HG02798 (cell line): ENCODE measurements at regions not wholly inside any gene's neighbourhood (a gene's known extent, or its start where the extent isn't known, plus 50 kb on each side); places are given as distances from the start of the nearest gene placed in this dataset.

Experiments used
- ATAC-seq: cut with Tn5 transposase; IDR thresholded peaks from one replicate; pipeline ENCODE4 v1.9.1; 2021; ENCODE audit warnings: mild to moderate bottlenecking; ENCODE audit not compliant: unreplicated experiment, poor library complexity

DNA sequence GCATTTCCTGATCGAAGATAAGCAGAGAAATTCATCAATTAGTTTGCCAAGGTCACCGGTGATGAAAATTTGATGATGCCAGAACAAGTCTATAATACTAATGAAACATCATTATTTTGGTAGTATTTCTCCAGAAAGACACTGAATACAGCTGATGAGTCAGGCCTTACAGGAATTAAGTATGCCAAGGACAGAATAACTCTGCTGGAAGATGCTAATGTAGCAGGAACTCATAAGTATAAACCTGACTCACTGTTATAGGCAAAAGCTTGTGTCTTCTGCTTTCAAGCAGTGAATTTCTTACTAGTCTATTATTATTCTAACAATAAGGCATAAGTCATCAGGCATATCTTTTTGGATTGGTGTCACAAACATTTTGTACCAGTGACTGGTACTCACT, 1825.1 kb upstream of the IGFBP7 start:
- no peak for ATAC-seq

DNA sequence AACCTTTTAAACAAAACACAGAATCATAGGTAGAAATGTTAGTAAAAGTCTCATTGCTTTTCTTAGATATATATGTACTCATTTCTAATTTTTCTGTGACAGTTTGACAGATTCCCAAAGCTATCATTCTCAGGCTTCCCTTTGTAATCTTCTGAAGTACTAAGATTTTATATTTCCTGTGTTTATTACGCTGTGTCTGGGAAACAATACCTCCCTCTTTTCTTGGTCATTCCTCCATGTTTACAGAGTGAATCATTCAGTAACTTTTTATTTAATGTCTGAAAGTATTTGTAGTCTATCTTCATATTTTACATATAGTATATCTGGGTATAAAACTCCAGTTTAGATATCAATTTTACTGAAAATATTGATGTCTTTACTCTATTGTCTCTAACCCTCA, 1826.3 kb upstream of the IGFBP7 start:
- no peak for ATAC-seq

DNA sequence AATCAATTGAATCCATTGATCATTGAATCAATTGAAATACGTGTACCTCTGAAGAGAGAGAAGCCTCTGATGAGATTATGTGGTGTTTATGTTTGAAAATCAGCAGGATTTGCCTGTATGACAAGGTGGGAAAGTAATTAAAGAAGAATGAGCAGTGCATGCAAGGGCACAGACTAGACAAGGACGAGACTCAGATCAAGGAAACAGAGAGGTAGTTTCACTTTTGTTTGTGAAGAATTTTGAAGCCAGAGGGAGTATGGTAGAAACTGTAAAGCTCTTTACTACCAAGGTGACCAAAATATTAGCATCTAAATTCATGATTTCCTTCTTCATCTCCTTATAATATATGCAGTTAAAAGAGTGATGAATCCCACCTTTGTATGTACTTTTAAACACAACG, 1830.0 kb upstream of the IGFBP7 start:
- ATAC-seq, result no peak

DNA sequence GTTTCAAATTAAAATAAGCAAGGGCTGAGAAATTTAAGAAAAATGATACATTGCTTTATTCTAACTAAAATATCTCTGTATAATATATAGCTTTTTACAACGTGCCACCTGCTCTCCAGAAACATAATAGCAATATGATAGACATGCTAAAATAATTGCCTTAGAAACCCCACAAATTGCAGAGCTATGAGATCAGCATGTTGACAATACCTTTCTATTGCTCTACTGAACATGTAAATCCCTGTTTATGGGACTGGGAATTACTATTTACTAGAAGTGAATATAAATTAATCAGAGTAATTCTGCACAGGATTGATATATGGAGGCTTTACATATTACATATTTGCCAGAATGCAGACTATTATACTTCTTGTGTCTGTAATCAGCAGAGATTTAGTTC, 1831.1 kb upstream of the IGFBP7 start:
- ATAC-seq, result no peak

DNA sequence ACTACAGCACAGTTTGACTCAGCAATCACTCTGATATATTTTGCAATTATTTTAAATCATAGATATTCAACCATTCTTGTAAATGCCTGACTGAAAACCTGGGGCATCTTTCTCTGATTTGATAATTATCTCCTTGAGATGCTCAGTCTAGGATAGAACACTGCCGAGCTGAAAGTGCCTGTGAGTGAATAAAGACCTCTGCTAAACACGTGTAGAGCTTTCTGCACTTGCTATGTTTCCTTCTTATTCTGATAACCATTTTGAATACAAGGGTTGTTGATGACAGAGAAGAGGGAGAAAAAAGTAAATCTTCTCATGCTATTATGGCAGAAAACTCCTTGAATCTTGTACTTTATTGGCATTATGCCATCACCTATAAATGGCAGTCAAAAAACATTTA, 1843.4 kb upstream of the IGFBP7 start:
- no peak for ATAC-seq

DNA sequence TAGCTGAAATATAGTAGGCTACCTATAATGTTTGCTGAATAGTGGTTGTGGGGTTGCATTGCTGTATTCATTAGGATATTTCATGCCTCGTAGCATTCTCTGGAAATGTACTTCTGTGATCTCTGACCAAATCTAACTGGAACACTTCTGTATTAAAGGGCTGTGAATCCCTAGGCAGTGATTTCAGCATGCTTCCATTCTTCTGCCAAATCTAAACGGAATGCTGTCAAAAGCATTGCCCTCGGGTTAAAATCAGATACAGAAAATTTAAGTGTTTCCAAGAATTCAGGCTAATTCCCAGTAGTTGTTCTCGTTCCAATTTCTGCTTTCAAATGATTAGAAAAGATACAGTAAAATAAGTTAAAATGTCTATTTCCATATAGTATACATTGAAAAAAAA, 1847.5 kb upstream of the IGFBP7 start:
- ATAC-seq, result no peak

DNA sequence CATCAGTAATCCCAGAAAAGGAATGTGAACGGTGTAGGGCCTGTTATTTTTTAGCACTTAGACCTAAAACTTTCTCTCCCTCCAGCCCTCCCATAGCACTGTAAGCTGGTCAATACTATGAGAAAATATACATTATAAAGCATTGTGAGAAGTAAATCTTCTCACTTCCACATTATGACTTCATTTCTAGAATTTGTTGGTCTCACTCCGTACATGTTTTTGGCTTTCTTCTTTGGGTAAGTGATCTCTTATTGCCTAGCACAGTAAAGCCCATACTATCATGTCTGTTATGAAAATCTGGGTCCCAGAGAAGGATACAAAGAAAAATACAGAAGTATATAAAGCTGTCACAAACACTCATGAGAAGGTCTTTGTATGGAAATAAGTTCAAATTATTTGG, 1851.1 kb upstream of the IGFBP7 start:
- no peak for ATAC-seq

DNA sequence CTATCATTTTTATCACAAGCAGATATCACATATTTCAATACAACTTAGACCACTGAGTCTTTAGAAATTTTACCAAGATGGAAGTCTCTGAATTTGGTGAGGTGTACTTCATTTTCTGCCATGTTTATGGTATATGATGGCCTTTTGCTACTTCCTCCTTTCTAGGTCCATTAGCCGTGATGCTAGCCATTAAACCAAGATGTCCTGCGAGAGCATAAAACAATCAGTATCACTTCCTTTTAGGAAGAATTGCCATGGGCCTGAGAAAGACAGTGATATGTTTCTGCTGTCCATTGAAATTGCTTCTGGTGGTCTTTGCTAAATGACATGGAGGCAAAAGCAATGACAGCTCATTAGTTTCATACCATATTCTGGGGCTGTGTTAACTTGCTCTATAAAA, 1851.7 kb upstream of the IGFBP7 start:
- no peak for ATAC-seq

DNA sequence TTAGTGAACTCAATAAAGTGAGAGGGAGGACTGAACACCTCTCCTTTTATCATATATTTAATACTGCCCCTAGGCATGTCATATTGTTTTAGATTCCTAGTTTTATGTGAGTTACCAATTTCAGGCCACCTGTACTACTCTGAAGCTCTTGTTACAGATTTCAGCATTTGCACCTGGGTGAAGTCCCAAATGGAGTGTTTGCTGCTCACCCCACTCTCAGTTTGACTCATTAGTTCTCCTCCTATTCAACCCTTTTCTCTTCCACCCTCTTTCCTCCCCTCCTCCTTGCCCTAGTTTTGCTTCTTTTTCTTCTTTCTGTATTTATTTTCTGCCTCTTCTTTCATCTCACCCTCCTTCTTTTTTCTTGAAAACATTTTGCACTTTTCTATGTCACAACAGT, 1852.2 kb upstream of the IGFBP7 start:
- ATAC-seq, result no peak

DNA sequence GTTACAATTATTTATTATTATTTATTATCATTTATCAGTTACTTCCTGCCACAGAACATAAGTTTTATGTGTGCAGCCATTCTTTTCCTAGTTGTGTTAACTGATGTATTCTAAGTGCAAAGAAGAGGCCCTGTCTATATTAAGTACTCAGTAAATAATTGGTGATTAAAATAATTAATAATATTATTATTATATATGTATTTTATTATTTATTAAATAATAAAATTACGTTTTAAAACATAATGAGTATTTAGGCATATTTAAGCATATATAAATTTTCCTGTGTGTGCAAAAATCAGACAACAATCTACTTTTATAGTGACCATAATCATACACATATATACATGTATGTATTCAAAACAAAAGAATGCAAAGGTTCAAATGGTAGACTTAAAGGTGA, 1871.6 kb upstream of the IGFBP7 start:
- ATAC-seq, result no peak

DNA sequence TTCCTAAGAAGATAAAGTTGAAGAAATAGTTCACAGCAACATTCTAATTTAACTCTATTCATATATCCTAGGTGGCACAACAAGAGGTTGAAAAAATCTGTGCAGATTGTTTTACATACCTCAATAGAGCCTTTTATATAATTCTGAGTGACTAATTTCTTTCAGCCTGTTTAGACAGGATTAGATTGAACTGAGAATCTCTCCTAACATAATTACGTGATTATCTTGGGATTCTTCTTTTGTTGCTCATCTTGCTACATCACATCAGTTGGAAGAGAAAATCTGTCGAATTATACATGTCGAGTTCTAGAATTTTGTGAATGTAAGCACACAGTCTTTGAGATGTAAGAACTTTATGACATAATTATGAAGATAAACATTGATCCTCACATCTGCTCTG, 1873.7 kb upstream of the IGFBP7 start:
- no peak for ATAC-seq

DNA sequence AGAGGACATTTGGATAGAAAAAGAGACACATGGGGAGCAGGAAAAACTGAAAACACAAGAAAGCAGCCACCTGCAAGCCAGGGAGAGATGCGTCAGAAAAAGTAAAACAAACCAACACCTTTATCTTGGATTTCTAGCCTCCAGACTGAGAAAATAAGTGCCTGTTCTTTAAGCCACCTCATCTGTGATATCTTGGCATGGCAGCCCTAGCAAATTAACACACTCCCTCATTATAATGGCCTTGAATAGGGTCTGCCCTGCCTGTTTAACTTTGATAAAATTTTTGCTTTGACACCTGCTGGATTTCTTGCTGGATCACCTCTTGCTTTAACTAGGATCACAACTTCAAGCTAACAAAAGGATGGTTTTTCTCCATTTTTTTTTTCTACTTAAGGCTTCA, 1892.0 kb upstream of the IGFBP7 start:
- no peak for ATAC-seq

DNA sequence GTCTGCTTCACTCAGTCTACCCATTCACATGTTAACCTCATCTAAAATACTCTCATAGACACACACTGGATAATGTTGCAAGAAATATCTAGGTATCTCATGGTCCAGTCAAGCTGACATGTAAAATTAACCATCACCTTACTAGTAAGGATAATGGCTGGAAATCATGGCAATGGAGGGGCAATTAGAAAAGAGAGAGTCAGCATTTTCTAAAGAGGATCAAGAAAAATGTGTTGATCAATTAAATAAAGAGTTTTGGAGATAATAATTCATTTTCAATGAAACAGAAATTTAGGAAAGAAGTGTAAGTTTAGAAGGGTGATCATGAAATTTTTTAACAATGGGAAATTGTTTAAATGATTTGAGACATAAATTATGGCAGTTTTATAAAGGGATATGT, 1914.1 kb upstream of the IGFBP7 start:
- ATAC-seq, result no peak

DNA sequence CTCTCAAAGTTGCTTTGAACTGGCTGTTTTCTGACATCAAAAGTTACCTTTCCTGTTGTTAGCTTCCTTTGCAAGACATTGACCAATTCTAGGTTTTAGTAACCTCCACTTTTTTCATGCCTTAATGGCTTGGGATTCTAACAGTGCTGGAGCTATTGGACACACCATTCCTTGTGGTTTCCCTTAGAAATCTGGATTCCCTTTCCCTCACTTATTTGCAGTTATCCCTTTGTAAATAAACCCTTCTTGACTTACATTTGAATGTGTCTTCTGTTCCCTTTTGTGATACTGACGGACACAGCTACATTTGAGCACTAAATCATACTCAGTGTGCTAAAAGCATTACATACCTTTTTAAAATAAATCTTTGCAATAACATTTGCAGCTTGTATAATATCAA, 1927.6 kb upstream of the IGFBP7 start:
- ATAC-seq, result no peak

DNA sequence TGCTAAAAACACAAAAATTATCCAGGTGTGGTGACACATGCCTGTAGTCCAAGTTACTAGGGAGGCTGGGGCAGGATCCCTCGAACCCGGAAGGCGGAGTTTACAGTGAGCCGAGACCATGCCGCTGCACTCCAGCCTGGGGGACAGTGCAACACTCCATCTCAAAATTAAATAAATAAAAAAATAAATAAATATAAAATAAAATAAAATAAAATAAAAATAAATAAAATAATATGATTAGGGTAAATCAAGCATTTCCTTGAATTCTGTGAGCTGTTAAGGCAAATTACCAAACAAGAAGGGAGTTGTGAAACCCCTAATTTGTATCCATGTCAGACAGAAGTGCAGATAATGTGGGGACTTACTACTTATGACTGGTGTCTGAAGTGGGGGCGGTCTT, 1928.9 kb upstream of the IGFBP7 start:
- no peak for ATAC-seq

DNA sequence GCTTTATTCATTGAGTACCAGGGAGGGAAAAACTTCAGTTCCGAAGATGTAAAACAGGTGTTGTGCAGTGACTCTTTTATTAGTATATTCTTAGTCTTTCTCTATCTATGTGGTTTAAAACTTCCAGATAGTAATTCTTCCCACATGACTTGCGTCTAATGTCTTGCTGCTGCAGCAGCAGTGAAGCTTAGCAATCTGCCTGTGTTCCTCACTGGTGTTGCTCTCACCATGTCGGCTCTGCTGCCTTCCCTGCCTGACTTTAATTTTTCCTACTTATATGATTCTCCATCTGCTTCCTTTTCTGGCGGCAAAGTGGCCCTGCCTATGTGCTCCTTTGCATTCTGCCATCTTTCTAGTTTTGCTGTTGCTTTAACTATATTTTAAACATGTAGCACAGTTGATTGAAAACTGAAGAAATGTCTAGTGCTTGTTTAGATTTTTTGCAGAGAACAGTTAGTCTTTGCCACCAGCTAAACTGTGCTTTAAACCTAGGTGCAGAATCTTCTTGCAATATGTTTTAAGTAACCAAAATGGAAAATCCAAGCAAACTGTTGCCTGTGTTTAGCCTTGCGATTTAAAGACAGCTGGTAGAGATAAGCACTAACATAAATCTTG, 1934.2 kb upstream of the IGFBP7 start:
- no peak for ATAC-seq

DNA sequence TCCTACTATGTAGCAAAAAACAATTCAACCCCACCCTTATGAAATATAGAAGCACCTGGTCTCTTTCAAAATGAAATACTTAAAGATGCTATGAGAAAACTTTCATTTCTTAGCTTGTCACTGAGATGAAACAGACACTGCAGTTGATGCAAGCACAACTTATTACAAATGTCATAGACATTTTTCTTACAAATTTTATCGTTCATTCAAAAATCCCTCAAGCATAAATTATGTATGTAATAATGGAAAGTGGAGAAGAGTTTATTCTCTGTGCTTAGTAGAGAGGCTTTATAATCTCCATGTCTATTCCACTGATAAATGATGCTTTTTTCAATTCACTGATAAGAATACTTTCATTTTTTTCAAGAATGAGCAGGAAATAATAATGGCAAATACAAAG, 1943.9 kb upstream of the IGFBP7 start:
- ATAC-seq, result no peak

DNA sequence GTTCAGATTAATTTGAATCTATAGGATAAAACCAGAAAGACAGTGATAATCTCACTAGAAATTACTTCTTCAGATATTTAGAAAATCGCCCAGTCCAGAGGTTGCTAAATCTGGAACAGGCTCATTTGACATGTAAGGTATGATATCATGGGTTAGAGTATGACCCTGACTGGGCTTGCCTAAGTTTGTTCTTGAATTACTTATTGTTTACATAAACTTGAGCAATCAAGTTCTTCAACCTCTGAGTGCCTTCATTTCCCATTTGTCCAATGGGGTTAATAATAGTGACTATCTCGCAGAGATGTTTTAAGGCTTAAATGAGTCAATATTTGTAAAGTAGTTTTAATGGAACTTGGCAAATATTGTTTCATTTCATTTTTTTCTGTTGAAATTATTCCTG, 1947.6 kb upstream of the IGFBP7 start:
- ATAC-seq, result no peak

DNA sequence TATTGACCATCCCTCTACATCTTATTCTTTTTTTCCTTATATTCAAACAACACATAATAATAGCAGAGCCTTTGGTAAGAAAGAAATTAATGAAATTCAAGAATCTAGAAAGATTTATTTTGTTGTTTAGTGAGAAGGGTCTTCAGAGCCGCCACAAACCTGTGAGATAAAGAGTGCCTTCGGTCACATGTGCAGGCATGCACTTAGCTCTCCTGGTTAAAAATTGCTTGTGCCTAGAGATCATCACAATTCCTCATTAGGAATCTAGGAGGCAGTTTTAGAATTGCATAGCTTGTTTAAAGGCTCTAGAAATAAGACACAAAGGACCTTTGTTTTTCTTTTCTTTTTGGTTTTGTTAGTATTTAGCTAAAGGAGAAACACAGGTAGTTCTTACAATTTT, 1948.4 kb upstream of the IGFBP7 start:
- no peak for ATAC-seq

DNA sequence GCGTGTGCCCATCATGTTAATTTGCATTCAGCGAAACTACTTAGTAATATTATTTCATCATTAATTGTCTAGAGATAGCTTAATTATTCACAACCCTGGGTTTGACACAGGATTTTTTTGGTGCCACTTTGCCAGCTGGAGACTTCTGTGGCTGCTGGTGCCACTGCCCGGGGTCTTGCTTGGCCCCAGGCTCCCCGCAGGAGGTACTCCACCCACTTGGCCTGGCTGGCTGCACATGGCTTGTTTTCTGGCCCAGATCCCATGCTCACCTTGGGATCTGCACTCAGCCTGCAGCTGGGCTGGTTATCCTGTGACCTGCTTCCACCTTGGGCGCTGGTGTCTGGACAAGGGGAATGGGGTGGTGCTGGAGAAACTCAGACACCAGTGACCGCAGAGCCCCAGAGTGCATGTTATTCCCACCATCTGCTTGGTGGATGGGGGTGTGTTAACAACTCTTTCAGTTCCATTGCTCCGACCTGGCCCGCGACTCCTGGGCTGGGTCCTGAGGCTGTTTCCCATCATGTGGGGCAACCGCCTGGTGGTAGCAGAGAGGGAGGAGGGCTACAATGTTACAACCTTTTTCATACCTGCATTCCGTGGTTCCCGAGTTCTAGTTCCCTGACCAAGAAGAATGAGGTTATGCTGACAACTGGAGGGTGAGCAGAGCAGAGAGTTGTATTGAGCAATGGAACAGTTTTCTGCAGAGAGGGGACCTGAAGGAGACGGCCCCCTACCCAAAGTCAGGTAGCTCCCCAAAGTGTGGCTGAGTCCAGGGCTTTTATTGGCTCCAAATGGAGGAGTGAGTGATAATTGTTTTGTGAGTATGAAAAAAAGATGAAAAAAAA, 1950.0 kb upstream of the IGFBP7 start:
- ATAC-seq, result no peak

DNA sequence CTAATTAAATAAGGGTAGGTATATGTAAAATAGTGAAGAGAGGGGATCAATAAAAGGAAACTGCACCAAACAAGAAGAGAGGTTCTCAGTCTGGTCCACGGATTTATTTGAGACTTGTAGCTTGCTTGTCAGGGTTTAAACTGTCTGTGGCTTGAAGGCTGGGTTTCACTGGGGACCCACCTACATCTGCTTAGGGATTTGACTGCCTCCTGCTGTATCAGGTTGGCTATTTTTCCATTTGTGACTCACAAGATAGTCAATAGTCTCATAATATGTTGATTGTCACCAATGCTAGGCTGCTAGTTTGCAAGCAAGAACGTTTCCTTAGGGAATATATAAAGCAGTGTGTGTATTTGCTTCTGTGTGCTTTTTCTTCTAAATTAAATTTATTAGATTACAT, 1950.7 kb upstream of the IGFBP7 start:
- no peak for ATAC-seq

DNA sequence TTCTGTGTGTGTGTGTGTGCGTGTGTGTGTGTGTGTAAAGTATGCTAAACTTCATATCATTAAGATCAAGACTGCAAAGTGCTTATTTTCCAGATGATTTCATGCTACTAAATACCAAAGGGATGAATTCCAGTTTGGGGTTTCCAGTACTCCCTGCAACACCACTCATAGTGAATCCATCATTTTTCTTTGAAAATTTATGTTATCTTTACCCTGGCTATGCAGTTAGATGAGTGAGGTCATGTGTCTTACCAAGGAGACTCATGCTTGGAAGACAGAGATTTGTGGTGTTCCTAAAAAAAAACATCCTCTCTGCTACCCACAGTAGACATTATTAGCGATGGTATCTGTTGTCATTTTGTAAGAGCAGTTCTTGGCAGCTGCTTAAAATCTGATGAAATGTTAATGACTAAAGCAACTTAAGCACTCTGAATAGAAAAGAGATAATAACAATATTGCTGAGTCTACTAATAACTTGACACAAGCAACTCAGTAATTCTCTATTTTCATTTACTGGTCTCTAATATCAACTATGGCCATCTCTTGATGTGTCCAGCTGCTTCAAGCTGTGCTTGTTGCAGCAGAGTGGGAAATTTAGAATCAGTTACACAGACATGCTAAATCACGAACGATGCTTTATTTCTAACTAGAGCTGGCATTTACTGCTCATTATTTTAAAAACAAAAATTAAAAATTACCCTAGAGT, 1953.0 kb upstream of the IGFBP7 start:
- no peak for ATAC-seq
